Activated naive CD8-positive, alpha-beta T cell treated with anti-CD3 and anti-CD28 coated beads, Interleukin-2, amount 50 U/mL, for 16 hours (primary cell): ENCODE measurements at regions not wholly inside any gene's neighbourhood (a gene's known extent, or its start where the extent isn't known, plus 50 kb on each side); places are given as distances from the start of the nearest gene placed in this dataset.
"Not testable (repeated sequence)": the region's sequence is repeated elsewhere in the genome, so short reads cannot be mapped to it uniquely, and the experiment has no call there.

ENCODE experiments used
- DNase-seq: peaks from one replicate; pipeline ENCODE4 v3.0.0-alpha.2; 2020; ENCODE audit warnings: low read depth, low spot score

DNA sequence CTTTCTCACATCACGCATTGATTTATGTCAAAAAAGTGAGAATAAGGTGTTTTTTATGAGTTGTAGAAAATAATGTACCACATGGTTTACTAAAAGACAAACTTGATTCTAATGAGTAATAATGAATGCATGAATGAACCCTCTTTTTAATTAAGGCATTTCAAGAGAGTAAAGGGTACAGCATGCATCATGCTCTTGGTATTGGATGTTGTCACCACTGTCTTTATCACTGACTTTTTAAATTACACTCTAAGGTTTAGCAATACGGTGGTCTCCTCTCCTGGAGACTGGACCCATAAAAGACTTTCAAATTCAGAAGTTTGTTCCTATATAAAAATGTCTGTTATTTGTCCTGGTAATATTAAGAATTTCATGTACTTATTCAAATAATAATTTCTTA lies 277.5 kb upstream of the TGFBR2 start:
- not testable (repeated sequence) for DNase-seq

DNA sequence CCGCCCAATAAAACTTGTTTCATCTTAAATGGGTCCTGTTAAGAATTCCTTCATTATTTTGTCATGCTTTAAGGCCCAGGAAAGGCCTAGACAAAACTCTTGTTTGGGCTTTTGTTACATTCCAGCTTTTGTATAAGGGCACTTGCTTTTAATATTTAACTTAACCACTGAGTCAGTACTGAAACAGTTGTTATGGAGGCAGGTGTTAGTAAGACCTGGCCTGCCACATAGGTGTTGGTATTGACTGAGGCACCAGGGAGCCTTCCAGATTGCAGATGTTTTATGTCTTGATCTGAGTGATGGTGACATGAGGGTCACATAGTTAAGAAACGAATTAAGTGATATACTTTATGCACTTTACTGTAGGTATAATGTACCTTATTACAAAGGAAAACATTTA lies 274.9 kb upstream of the TGFBR2 start:
- DNase-seq, result no peak

DNA sequence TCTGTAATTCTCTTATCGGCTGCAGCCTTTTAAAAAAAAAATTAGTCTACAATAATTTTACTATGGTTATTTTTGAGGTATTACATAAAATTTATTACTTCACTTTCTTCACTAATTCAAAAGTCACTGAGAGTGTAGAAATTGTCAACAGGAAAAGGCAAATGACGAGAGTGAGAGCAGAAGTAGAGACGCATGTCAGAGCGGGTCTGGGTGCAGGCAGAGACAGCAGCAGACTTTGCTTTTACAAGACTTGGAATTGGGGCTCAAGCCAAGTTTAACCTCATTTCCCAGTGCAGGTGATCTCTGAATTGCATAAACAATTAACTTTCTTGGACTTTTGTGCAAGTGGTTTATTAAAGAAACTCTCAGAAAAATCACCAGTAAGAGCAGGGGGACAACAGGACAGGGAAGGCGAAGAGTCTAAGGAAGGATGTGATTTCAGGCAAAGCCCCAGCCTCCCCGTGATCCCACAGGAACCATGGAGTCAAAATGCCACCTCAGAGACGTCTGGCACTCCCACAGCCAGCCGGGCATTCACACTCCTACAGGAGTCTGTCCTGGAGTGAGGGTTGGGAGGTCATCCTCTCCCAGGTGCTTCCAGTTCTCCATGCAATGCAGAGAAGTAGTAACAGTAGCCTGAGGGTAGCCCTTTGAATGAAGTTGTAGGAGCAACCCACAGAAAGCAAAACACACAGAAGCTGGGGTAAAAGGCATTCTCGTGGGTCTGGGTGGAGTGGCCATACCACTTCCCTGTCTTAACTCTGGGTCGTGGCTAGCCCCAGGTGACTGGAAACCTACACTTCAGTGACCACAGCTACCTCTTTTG lies 274.0 kb upstream of the TGFBR2 start:
- DNase-seq, result no peak

DNA sequence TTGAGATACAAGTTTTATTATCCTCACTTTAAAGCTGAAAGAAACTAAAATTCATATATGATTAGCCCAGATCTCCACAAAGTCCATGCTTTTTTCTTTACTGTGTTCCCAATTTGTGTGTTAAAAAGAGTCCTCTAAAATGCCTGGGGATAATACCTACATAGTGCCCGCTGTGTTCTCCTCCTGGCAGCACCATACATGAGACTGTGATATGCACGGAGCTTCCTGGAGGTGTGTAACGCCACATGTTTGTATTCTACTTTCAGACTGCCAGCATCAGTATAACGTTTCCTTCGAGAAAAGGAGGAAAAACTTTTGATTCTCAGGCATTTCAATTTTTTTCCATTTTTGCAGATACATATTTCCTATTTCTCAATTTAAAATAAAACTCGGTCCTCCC lies 273.3 kb upstream of the TGFBR2 start:
- no peak for DNase-seq

DNA sequence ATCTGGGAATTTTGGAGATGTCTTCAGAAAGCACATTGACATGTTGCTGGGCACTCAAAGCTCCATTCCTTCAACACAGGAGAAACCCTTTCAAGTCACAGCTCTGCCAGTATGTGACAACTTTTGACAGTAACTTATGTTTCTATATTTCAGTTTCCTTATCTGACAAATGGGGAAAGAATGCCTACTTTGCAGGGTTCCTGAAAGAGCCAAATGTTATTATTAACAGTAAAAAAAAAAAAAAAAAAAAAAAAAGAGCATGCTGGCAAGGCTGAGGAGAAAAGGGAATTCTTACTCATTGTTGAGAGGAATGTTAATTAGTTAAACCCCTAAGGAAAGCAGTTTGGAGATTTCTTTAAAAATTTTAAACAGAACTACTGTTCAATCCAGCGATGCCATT lies 272.5 kb upstream of the TGFBR2 start:
- no peak for DNase-seq

DNA sequence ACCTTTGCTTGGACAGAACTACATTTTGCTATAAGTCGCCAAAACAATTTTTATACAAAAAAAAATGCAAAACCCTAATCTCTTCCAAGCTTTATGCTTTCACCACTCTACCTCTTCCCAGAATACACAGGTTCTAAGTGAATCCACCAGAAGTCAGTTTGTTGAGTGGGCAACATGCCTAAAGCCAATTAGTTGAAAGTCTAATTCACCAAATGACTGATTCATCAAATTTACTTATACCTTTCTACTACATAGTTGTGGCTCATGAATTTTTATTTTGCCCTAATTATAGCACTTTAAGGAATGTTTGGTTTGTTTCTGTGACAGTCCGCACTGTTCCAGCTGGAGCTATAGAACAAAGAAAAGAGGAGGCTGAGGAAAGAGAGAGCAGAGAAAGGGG lies 265.9 kb upstream of the TGFBR2 start:
- DNase-seq, result no peak

DNA sequence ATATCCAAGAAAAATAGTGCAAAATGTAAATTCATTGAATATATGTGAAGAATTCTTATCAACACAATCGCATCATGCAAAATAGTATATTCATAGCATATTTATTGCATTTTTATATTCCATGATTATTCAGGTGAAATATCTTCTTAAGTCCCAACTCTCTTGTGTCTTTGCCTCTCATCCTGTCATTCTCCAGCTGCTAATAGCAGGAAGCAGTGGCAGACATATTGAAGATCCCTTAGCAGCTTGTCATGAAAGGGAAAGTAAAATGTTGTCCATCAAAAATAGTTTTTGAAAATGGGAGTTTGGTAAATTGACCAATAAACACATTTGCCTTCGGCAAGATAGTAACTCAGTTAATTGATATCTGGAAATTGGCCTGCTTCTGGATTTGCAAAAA lies 265.3 kb upstream of the TGFBR2 start:
- no peak for DNase-seq

DNA sequence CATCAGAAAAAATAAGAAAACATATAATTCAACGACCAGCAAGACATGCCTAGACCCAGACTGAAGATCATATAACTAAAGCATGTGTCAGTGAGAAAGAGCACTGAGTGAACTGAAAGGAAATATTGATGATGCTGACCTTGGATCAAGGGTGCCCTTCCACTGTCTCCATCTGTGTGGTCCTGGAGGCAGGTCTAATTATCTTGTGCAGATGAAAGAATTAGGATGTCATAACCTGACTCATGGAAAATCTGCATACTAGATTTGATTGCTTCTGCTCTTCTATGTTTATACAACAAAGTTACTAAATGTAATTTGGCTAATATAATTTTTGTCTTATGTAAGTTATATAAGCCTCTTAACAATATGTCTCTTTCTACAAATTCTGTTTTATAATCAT lies 264.6 kb upstream of the TGFBR2 start:
- DNase-seq, result no peak

DNA sequence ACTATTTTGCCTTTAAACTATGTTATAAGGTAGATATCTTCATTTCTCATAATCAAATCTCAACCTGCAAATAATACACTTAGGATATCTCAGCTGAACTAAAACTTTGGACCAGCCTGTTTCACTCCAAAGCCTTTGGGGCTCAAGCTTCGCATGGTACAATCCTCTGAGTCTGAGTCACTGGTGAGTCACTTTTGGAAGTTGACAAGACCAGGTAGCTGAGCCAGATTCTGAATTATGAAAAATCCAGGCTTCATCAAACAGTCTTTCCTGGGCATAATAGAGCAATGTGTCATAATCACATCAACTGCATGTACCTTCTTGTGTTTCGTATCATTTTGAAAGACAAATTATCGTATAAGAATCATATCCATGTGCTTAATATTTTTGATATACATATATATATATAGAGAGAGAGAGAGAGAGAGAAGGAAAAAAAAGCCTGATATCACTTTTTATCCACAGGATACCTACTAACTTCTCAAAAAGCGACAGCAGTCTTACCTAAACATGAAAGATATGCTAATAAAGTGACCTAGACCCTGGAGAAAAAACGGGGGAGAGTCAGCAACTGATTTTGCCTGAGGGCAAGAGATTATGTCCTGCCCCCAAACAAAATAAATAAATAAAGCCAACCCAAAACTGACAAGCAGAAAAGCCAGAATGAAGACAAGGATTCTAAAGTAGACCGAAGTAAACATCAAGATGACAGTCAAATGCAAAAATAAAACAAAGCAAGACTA lies 263.9 kb upstream of the TGFBR2 start:
- DNase-seq, result no peak

DNA sequence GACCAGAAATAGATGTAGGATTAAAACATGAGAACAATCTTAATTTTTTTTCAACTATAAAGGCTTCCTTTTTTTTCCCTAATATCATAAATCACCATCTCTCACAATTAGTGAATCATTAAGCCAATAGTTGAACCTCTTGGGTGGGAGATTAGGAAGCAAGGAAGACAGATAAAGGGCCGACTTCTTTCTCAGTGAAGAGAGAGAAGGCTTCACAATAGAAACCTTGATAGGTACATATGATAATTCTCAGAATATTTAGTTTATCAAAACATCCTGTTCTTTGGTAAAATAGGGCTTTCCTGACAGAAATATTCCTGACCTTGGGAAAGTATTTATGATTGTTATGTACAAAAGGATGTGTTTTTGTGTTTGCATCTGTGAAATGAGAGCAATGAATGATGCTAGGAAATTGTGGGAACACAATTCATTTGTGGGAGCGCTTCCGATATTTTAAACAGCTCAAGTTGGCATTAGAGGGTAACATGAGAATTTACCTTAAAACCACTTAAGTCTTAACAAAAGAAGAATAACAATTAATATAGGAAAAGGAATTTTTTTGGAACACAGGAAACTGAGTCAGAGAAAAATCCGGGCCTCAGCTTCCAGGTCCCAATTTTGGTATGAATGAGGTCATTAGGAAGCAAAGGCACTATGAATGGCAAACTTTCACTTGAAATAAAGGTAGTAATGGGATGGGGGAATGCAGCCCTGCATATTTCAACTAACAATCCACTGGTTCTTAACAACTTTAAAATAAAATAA lies 263.2 kb upstream of the TGFBR2 start:
- no peak for DNase-seq

DNA sequence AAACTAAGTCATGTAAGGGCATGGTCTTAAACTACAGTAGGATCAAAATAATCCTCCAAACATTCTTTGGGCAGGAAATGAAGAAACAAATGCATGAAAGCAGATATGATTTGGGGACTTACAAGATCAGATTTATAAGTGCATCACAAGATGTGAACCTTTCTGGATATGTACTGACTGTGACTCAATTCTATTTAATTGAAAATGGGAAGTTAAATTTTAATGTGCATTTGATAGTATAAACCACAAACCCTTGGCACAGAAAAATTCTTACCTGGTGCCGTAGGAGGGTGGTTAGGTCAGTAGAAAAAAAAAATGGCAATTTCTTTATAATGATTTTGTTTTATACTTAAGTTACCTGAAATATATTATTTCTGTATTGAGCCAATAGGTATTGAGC lies 262.5 kb upstream of the TGFBR2 start:
- DNase-seq, result no peak

DNA sequence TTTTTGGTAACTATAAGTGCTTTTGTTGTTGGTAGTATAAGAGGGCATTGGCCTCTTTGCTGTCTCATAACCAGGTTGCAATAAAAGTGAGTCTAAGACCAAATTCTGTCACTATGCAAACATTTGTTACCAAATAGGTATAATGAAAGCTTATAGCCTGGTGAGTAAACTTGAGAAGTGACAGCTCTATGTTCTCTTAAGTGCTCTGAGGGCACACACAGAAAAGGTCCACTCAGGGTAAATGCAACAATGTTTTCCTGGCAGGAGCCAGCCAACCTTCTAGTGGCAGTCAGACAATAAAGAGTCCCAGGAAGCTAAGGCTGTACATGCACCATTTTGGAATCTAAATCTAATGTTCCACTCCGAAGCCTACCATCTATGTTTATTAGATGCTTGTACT lies 262.1 kb upstream of the TGFBR2 start:
- DNase-seq, result no peak

DNA sequence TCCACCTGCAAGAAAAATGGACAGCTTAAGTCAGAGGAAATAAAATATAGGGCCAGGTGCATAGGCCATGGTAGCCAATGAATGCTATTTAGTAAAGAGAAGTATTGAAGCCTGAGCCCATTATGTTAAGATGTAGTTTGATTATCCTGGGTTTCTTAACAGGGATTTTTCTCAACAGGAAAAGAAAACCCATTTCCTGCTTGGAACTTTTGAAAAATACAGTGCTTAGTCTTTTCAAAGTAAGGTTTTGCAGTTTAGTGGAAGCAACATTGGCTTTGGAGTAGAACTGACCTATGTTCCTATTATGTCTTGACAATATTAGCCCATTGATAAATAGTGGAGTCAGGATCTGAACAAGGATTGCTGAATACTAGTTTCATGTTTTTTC lies 259.5 kb upstream of the TGFBR2 start:
- DNase-seq, result no peak

DNA sequence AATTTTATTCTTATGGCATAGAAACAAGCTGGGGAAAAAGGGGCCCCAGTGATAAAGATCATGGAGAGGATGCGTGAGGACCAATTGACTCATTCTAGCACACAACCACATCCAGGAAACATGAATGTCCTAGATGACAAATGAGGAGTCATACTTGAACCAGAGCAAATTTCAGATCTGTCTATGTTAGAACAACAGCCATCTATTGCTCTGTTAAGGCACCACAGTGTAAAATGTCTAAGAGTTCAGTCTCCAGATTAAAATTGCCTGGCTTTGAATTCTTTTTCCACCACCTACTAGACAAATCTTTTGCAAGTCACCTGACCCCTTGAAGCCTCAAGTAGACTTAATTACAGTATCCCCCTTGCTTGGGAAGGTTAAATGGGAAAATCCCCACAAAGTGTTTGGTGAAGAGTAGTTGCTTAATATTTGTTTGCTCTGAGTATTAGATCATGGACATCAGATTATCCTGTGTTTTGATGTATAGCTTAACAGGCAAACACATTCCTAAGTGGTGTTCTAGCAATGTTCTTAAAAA lies 258.7 kb upstream of the TGFBR2 start:
- peak; percentile 7 for DNase-seq

DNA sequence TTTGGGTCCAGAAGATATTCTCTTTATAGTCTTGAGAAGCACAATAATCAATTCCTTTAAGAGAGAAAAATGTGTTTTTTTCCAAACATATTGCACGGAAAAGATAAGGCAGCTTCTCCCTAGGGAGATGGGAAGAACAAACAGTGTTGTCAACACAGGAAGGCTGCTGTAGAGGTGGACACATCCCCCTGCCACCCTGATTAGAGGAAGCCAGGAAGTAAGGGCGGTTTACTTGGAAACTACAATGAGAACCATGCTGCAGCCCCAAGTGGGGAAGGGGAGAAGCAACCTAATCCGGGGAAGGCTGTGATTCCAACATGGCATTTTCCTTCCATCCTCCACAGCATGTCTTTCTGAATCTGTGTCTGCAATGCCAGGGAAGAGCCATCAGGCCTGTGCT lies 256.9 kb upstream of the TGFBR2 start:
- no peak for DNase-seq

DNA sequence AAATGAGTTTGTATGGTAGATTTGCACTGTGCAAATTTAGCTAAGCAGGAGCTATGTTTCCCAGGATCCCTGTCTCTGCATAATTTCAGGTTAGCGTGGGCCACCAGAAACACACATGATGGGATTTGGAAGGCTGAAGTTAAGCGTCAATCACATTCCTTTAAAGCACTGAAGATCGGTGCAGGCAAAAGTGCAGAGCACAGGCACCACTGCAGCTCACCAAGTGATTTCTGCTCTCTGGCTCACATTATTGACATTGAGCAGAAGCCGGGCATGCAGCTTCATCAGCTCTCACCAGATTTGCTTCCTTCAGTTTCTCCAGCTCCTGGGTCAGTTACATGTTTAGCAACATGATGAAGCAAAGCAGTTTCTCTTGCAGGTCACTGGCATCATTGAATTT lies 256.4 kb upstream of the TGFBR2 start:
- DNase-seq, result no peak

DNA sequence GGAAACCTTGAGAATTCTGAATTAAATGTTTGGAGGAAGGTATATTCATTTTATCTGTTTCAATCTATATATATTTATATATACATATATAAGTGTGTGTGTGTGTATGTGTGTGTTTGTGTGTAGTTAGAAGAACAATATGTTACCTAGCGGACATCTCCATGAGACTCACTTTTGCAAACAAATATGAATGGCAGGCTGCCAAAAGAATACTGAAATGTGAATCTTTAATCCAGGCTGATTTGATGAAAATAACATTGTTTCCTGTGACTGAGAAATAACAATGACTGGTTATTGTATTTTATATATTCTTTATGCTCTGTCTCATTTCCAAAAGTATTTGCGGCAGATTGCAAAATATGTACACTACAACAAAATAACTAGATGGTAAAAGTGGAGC lies 255.5 kb upstream of the TGFBR2 start:
- DNase-seq, result no peak

DNA sequence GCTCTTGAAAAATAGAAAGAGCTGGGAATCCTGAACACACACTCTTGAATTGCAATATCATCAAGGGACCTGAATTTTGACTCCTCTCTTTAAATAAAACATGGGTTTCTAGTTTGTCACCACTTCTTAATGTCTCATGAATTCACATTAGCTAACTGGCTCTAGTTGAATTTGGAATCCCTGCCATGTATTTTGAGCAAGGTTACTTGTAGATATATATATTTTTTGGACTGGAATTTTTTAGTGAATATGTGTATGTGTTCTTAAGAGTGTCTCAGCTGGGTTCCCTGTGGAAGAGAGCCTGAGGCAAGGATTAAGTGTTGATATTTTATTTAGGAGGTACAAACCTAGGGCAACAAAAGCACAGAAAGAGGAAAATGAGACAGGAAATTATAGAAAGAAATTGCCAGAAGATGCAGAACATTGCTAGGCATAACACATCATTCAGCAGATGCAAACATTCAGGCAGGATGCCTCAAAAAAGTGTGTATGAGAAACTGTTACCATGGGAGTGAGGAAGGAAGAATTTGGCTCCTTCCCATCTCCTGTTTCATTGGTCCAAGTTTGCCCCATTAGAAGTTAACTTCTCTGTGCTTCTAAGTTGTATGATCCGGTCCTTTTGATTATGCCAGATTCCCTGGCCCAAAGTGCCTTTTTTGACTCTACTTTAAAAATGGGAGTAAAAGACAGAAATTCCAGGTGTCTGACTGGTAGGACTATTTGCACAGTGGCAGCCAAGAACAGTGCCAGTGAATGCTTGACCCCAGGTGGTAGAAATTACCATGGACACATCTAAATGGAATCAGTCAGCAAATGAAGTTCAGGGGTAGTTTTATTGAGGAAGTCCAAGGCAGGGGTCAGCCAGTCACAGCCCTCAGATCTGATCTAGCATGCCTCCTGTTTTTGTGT lies 253.7 kb upstream of the TGFBR2 start:
- DNase-seq, result no peak

DNA sequence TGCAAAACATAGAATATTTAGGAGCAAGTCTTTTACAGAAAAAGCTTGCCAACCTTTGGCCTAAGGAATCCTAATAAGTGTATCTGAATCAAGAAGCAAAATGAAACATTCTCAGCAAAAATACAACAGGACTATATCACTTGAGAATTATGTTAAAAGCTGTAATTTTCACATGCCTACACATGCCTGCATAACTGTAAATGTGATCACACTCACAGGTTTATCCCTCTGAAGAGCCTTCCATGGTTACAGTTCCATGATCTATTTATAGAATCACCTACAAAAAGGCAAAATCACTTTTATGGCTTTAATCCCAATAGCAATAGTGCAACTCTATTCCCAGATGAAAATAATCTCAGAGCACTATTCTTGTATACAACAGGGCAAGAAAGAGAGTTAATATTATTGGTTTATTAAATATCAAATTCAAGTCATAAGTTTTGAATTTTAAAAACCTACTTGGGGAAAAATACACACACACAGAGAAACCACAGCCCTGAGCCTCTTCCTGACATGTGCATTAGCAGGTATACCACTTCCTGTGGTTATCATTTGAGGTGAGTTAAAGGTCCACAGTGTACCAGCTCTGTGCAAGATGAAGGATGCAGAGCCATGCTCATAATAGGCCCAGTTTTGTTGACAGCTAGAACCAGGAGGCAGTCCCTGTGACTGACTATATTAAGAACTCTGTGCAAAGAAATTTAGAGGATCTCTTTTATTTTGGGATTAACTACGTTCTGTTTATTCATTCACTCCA lies 252.5 kb upstream of the TGFBR2 start:
- peak; percentile 10 for DNase-seq

DNA sequence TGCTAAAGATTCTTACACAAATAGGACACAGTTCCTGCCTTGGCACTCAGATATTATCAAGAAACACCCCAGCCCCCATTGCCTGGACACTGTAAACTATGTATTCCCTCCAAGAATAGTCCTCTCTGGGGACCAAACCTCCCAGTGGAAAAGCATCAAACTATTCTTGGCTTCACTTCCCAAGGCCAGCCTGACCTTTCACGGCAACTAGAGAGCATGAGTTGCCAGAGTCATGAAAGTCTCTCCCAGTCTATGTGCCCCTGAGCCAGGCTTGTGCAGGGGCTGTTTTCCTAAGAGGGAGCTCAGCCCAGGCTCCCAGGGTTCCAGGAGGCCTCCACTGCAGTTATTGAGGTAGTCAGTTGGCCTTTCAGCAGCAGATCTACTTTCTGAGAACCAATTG lies 251.9 kb upstream of the TGFBR2 start:
- DNase-seq, result no peak

DNA sequence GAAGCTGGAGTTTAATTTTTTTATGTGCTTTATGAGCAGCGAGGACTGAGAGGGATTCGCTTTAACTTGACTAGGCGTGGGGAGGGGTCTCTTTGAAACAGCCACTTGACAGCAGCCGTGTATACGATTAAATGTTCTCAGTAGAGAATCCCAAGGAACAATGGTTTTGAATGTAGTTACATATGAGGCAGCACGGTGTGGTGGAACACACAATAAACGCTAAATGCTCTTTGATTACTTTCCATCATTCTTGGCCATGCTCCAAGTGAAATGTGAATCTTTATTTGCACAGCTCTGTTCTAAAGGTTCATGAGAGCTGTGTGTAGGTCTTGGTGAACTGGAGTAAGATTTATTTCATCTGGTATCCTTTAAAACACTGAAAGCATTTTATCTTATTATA lies 251.4 kb upstream of the TGFBR2 start:
- DNase-seq, result no peak
